GM10847 (cell line): ENCODE measurements at regions not wholly inside any gene's neighbourhood (a gene's known extent, or its start where the extent isn't known, plus 50 kb on each side); places are given as distances from the start of the nearest gene placed in this dataset.

Source experiments
- POLR2A ChIP-seq: IDR thresholded peaks from 2 replicates; pipeline ENCODE4 v1.6.1; 2011; ENCODE audit not compliant: insufficient read length; ENCODE audit errors: extremely low read depth

DNA sequence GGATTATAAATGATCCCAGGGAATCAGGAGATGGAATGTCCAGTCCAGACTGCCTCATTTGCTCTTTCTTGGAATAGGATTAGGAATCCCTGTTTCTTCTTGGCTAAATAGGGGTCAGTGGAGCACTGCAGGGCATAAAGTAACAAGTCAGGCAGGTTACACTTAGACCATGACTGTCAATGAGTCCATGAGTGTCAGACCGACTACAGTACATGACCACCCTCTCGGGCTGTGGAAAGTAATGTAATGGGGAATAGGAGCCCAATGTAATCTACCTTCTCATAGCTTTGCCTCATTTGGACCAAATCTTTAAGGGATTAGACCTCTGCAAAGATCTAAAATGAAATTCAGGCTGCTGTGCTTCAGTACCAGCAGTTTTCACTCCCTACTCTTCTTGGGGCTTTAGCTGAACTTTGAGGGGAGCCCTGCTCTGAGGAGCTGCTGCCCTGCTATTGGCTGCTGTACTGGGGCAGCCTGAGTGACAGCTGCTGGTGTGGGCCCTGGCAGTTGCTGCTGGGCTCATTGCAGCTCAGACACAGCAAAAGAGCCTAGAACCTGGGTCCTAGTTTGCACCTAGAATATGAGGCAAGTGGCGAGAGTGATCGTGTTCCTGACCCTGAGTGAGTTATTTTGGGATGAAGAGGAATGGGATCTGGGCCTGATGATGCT is 62.2 kb upstream of the OR4E1 start:
- TF ChIP-seq POLR2A, result no peak

DNA sequence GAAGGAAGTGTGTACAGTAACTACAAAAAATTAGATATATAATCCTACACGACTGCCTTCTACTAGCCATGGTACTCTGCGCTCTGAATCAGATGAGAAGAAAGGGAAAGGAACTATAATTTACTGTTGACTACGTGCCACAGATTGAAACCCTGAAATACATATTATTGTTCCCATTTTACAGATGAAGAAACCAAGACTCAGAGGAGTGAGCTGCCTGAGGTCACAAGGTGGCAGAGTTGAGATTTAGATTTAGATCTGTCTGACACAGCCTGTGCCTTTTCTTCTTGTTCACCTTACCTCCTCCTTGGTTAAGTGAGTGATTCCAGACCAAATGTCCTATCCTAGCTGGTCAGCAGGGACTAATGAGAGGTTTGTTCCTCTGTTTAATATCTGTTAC is 61.6 kb upstream of the OR4E1 start:
- no peak for TF ChIP-seq POLR2A

DNA sequence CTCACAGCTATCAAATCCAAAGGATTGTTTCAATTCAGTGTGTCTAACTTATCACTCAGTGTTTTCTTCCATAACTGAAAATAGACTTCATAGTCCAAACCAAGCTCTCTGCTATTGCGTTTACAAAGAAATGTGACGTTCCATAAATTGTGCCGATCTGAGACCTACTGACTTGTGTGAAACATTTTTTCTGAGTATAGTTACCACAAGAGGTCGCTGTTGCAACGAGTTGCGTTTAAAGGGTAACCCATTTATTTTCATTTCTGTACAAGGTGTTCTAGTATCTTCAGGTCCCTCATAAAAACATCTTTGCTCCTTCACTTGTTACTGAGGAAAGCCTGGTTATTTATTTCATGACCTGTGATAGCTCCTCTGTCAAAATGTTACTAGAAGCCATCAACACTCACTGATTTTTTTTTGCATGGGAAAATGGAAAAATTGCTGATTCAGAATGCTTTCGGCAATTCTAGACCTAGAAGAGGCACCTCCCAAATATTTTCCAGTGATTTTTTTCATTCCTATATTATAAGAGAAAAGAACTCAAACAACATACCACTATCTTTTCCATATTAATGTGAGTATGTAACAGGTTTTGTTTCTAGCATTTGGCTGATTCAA is 60.9 kb upstream of the OR4E1 start:
- TF ChIP-seq POLR2A, result no peak

DNA sequence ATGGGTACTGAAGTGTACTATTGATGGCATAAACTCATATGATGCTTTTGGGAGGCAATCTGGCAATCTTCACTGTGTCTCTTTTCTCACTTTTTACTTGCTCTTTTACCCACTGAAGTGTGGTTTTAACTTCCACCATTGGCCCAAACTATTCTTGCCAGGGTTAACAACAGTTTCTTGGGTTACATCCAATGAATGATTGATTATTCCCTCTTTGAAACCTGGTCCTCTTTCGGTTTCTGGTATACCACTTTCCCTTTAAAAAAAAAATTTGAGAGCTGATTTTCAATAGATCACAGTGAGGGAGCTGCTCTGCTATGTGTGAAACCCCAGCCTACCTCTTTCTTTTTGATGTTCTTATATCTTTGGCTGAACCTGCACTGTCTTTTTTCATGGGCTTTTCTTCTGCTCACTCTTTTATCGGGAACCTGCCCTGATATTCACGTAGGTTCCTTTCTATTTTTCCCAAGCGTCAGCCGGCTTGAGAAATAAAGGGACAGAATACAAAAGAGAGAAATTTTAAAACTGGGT is 56.1 kb upstream of the OR4E1 start:
- TF ChIP-seq POLR2A, result no peak

DNA sequence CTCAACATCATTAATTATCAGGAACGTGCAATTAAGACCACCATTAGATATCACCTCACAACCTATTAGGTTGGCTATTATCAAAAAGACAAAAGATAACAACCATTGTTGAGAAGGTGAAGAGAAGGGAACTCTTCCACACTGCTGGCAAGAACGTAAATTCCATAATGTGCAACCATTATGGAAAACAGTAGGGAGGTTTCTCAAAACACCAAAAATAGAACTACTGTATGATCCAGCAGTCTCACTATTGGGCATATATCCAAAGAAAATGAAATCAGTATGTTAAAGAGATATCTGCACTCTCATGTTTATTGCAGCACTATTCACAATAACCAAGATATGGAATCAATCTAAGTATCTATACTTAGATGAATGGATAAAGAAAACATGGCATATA is 51.6 kb upstream of the OR4E1 start:
- TF ChIP-seq POLR2A, result no peak

DNA sequence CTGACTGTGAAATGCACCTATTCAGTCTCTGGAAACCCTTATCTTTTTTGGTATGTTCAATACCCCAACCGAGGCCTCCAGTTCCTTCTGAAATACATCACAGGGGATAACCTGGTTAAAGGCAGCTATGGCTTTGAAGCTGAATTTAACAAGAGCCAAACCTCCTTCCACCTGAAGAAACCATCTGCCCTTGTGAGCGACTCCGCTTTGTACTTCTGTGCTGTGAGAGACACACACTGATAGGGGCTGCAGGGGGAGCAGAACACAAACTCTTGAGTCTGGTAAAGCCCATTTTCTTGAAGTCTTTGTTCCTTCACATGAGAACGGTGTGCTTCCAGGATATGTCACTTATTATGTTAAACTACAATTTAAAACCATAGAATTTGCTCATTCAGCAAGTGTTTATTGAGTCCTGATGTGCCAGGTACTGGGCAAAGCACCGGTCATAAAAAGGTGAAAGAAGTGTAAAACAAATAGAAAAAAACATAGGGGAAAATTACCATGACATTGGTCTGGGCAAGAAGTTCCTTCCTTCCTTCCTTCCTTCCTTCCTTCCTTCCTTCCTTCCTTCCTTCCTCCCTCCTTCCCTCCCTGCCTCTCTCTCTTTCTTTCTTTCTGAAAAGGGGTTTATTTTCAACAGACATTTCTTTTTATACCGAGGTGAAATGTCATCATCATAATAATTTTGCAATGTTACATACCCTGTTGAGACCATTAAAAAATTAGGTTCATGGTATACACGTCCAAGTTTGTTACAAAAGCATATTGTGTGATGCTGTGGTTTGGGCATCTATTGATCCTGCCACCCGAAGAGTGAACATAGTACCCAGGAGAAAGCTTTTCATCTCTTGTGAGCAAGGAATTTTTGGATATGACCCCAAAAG is 50.7 kb upstream of the OR4E1 start:
- TF ChIP-seq POLR2A, result no peak

DNA sequence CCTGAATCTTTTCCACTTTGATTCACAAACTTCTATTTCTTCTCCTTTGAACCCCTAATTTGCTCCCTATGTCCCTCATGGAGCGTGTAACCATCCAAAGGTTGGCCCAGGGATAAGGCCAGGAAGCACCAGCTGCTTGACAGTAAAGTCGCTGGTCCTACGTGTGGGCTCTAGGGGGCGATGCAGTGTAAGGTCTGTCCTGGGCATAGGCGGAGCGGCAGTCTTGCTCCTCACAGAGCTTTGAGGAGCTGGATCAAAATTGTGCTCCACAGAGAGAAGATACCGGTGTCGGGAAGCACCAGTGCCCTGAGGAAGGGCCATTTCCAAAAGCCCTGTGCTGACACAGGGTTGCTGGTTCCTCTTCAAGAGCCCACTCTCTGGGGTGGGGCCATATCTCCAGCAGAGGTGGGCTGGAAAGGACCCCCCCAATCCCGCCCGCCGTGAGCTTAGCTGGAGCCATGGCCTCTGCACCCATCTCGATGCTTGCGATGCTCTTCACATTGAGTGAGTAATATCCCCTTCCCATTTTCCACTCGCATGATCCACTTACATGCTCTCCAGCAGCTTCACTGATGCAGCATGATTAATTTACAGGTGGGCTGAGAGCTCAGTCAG is 49.9 kb upstream of the OR4E1 start:
- no peak for TF ChIP-seq POLR2A
